Neural cell (in vitro differentiated cells): ENCODE measurements at regions not wholly inside any gene's neighbourhood (a gene's known extent, or its start where the extent isn't known, plus 50 kb on each side); places are given as distances from the start of the nearest gene placed in this dataset.

Experiments used
- H2AFZ ChIP-seq: fragments of 200-600, 300-800 bp; sonication (generic), shearing (Covaris generic); 2 replicates; pipeline ENCODE4 v1.6.0; 2014; ENCODE audit warnings: low read depth, mild to moderate bottlenecking, antibody characterized with exemption, low read length, moderate library complexity
- H3F3A ChIP-seq: fragments of 200-600 bp; shearing (Covaris generic); 2 replicates; pipeline ENCODE4 v1.6.1; 2016; ENCODE audit warnings: mild to moderate bottlenecking, moderate library complexity, mixed read lengths, antibody characterized with exemption, low read length; ENCODE audit not compliant: insufficient read depth, poor library complexity, severe bottlenecking
- H3K27ac ChIP-seq: fragments of 200-600, 300-800 bp; sonication (generic), shearing (Covaris generic); 2 replicates; pipeline ENCODE4 v1.5.1; 2014; ENCODE audit warnings: mild to moderate bottlenecking, low read length, moderate library complexity
- H3K27me3 ChIP-seq: fragments of 300-800, 200-600 bp; sonication (generic), shearing (Covaris generic); 2 replicates; pipeline ENCODE4 v1.6.0; 2014; ENCODE audit warnings: mild to moderate bottlenecking, low read depth, low read length, moderate library complexity; ENCODE audit not compliant: insufficient read depth
- H3K36me3 ChIP-seq: fragments of 300-800, 200-600 bp; sonication (generic), shearing (Covaris generic); 2 replicates; pipeline ENCODE4 v1.5.1; 2014; ENCODE audit warnings: mild to moderate bottlenecking, antibody characterized with exemption, low read length, moderate library complexity; ENCODE audit not compliant: insufficient read depth
- H3K4me2 ChIP-seq: fragments of 300-800, 200-600 bp; sonication (generic), shearing (Covaris generic); 2 replicates; pipeline ENCODE4 v1.6.0; 2014; ENCODE audit warnings: mild to moderate bottlenecking, low read length
- H3K4me3 ChIP-seq: fragments of 300-800, 200-600 bp; sonication (generic), shearing (Covaris generic); 2 replicates; pipeline ENCODE4 v1.5.1; 2014; ENCODE audit warnings: mild to moderate bottlenecking, low read length, moderate library complexity
- H3K79me2 ChIP-seq: fragments of 200-600 bp; shearing (Covaris generic); replicated peaks from 2 replicates; pipeline ENCODE4 v1.6.0; 2014; ENCODE audit warnings: mild to moderate bottlenecking, low read length, moderate library complexity; ENCODE audit not compliant: insufficient read depth
- H3K9ac ChIP-seq: fragments of 300-800, 200-600 bp; sonication (generic), shearing (Covaris generic); 2 replicates; pipeline ENCODE4 v1.6.1; 2016; ENCODE audit warnings: mild to moderate bottlenecking, low read length, mixed read lengths
- H3K9me2 ChIP-seq: fragments of 200-600 bp; shearing (Covaris generic); 2 replicates; pipeline ENCODE4 v1.6.1; 2016; ENCODE audit warnings: mild to moderate bottlenecking, low read length, mixed read lengths; ENCODE audit not compliant: insufficient read depth
- H3K9me3 ChIP-seq: fragments of 200-600, 300-800 bp; sonication (generic), shearing (Covaris generic); 2 replicates; pipeline ENCODE4 v1.6.1; 2016; ENCODE audit warnings: mild to moderate bottlenecking, mixed run types, low read length, moderate library complexity, mixed read lengths
- H4K20me1 ChIP-seq: fragments of 200-600 bp; shearing (Covaris generic); 2 replicates; pipeline ENCODE4 v1.6.1; 2016; ENCODE audit warnings: mild to moderate bottlenecking, mixed run types; ENCODE audit not compliant: insufficient read depth
- CTCF ChIP-seq: fragments of 450-650 bp; IDR thresholded peaks from 2 replicates; pipeline ENCODE4 v1.5.1; 2014; ENCODE audit warnings: antibody characterized with exemption, mild to moderate bottlenecking, moderate library complexity; ENCODE audit not compliant: poor library complexity, severe bottlenecking
- EZH2 ChIP-seq: fragments of 200-600, 300-800 bp; shearing (Covaris generic), sonication (generic); IDR thresholded peaks from 2 replicates; pipeline ENCODE4 v1.6.1; 2014; ENCODE audit warnings: antibody characterized with exemption, low read length, borderline replicate concordance, mild to moderate bottlenecking; ENCODE audit not compliant: insufficient read depth, poor library complexity, severe bottlenecking
- MXI1 ChIP-seq: fragments of 450-650 bp; conservative IDR thresholded peaks from 2 replicates; pipeline ENCODE4 v1.6.1; 2014; ENCODE audit warnings: antibody characterized with exemption, mild to moderate bottlenecking; ENCODE audit not compliant: poor library complexity, severe bottlenecking
- POLR2AphosphoS5 ChIP-seq: IDR thresholded peaks from 2 replicates; pipeline ENCODE4 v1.6.1; 2012
- RAD21 ChIP-seq: fragments of 450-650 bp; conservative IDR thresholded peaks from 2 replicates; pipeline ENCODE4 v1.6.1; 2014; ENCODE audit warnings: antibody characterized with exemption, mild to moderate bottlenecking, moderate library complexity
- REST ChIP-seq: IDR thresholded peaks from 2 replicates; pipeline ENCODE4 v1.6.1; 2012; ENCODE audit warnings: borderline replicate concordance
- SMC3 ChIP-seq: fragments of 450-650 bp; conservative IDR thresholded peaks from 2 replicates; pipeline ENCODE4 v1.6.1; 2014; ENCODE audit warnings: antibody characterized with exemption, mild to moderate bottlenecking, moderate library complexity; ENCODE audit not compliant: poor library complexity
- TAF1 ChIP-seq: IDR thresholded peaks from 2 replicates; pipeline ENCODE4 v1.6.1; 2012; ENCODE audit warnings: low read depth

GRCh38 chr5:18057725-18058124 lies 423.5 kb downstream of the TAF11L14 start:
- Histone ChIP-seq H2AFZ (no peak overlapping the region), H3K4me3 (no peak overlapping the region)

GRCh38 chr5:18067615-18068014 lies 433.4 kb downstream of the TAF11L14 start:
- no peaks in the 10 kb centered on the region for H3K27me3 ChIP-seq

More at GRCh38 chr5:18057725-18058124, 423.5 kb downstream of the TAF11L14 start:
- Histone ChIP-seq H4K20me1 (no peaks in the 10 kb centered on the region), H3K27ac (peak overlapping the region; percentile 74), H3K79me2 (no peaks in the 10 kb centered on the region), H3K27me3 (no peaks in the 10 kb centered on the region), H3K4me2 (no peak overlapping the region), H3K36me3 (no peaks in the 10 kb centered on the region), H3K9ac (no peak overlapping the region), H3K9me2 (no peaks in the 10 kb centered on the region), H3F3A (no peaks in the 10 kb centered on the region), H3K9me3 (no peaks in the 10 kb centered on the region)
- TF ChIP-seq TAF1 (no peak), POLR2AphosphoS5 (peak; percentile 44), SMC3 (no peak), MXI1 (no peak)

More at GRCh38 chr5:18067615-18068014, 433.4 kb downstream of the TAF11L14 start:
- H3K4me2 ChIP-seq = no peak overlapping the region
- no peak overlapping the region for H3K27ac ChIP-seq
- H2AFZ ChIP-seq = no peak overlapping the region
- H4K20me1 ChIP-seq = no peaks in the 10 kb centered on the region
- no peak overlapping the region for H3K9ac ChIP-seq
- TF ChIP-seq CTCF (no peak), REST (no peak), MXI1 (no peak), RAD21 (no peak), POLR2AphosphoS5 (no peak), EZH2 (no peak), SMC3 (no peak)
- H3K36me3 ChIP-seq = no peaks in the 10 kb centered on the region
- H3K9me3 ChIP-seq = no peaks in the 10 kb centered on the region
- H3K9me2 ChIP-seq = no peaks in the 10 kb centered on the region
- H3K79me2 ChIP-seq = no peaks in the 10 kb centered on the region
- H3K4me3 ChIP-seq = no peak overlapping the region
- no peaks in the 10 kb centered on the region for H3F3A ChIP-seq
